HG02642 (cell line): ENCODE measurements at regions not wholly inside any gene's neighbourhood (a gene's known extent, or its start where the extent isn't known, plus 50 kb on each side); places are given as distances from the start of the nearest gene placed in this dataset.
"Not testable (repeated sequence)": the region's sequence is repeated elsewhere in the genome, so short reads cannot be mapped to it uniquely, and the experiment has no call there.

Experiments used
- ATAC-seq: cut with Tn5 transposase; IDR thresholded peaks from one replicate; pipeline ENCODE4 v1.9.1; 2021; ENCODE audit warnings: mild to moderate bottlenecking; ENCODE audit not compliant: unreplicated experiment, poor library complexity

DNA sequence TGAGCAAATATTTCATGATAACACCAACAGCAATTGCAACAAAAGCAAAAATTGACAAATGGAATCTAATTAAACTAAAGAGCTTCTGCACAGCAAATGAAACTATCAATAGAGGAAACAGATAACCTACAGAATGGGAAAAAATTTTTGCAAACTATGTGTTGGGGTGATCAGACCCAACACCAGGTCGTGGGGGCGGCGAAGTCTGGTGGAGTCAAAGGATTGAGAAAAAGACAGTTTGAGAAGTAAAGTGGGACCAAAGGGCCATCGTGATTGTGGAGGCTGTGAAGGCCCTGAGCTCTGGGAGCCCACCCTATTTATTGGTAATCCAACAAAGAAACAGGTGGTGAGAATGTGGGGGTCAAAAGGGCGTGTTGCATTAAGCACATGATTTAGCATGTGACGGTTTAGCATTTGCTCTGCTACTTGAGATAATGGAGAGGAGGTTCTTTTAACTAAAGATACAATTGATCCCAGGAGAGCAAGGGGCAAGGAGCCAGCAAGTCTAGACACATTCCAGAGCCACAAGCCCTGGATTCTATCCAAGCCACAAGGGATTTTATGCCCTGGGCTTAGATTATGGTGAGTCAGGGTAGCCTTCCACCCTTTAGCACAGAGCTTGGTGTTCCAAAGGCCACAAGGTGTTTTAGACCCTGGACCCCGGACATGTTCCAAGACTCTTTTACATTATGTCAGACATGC is 65.5 kb upstream of the VLDLR start:
- not testable (repeated sequence) for ATAC-seq

DNA sequence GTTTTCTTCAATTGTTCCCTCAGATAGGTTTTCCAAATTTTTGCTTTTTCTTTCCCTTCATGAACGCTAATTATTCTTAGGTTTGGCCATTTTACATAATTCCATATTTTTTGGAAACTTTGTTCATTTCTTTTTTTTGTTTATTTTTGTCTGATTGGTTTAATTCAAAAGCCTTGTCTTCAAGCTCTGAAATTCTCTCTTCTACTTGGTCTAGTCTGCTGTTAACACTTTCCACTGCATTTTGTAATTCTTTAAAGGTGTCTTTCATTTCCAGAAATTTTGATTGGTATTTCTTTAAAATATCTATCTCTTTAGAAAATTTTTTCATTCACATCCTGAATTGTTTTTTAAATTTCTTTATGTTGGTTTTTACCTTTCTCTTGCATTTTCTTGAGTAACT is 63.9 kb upstream of the VLDLR start:
- ATAC-seq, result no peak

DNA sequence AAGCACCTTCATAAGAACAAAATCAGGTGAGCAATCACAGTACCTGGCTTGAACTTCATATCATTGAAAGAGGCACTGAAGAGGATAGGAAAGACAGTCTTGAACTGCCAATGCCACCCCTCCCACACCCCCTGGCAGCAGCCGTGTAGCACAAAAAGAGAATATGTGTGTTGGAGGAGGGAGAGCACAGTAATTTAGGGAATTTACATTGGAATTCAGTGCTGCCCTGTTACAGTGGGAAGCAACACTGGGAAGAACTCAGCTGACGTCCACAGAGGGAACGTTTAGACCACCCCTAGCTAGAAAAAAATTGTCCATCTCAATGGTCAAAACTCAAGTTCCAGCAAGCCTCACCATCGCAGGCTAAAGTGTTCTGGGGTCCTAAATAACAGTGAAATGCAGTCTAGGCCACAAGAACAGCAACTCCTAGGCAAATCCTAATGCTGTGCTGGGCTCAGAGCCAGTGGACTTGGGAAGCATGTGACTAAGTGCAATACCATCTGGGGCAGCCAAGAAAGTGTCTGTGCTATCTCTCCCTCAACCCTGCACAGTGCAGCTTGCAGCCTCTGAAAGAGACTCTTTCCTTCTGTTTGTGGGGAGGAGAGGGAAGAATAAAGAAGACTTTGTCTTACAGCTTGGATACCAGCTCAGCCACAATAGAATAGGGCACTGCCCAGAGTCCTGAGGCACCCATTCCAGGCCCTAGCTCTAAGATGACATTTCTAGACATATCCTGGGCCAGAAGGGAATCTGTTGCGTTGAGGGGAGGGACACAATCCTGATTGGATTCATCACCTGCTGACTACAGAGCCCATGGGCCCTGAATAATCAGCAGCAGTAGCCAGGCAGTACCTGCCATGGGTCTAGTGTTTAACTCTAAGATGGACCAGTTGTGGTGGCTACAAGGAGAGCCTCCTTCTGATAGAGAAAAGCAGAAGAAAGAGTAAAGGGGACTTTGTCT is 62.1 kb upstream of the VLDLR start:
- no peak for ATAC-seq

DNA sequence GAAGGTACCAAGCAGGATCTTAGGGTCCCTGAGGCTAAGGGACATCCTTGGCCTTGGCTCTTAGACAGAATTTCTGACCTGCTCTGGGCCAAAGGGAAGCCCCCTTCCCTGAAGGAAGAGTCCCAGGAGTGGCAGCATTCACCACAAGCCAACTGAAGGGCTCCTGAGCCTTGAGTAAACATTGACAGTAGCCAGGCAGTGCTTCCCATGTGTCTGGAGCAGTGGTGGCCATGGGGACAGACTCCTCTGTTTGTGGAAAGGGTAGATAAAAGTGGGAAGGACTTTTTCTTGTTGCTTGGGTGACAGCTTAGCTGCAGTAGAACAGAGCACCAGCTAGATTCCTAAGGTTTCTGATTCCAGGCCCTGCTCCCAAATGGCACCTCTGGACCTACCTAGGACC is 61.4 kb upstream of the VLDLR start:
- ATAC-seq, result no peak

DNA sequence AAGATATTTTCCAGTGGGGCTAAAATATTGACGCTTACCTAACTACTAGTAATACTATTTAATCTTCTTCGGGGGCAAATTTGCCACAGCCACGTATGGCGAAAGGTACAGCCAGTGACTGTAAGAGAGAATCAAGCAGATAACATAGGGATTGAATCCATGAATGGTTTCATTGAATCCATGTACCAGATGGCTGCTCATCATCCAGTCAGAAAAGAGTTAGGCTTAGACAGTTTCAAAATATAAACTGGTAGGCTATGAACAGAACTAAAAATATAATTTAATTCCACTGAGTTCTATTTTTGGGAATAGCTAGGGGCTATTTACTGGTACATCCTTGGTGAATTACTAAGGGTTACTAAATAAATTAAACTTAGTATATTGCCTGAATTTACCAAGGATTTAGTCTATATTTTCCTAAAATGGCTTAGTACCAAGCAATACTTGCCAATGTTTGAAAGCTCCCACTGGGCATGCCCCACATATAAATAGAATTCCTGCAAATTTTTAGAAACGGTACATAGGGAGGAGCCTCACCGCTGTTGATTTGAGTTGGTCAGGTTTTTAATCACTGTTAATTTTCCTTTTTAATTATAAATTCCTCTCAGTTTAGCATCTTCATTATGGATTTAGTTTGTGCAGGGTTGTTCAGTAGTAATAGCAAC is 55.8 kb upstream of the VLDLR start:
- ATAC-seq, result no peak

DNA sequence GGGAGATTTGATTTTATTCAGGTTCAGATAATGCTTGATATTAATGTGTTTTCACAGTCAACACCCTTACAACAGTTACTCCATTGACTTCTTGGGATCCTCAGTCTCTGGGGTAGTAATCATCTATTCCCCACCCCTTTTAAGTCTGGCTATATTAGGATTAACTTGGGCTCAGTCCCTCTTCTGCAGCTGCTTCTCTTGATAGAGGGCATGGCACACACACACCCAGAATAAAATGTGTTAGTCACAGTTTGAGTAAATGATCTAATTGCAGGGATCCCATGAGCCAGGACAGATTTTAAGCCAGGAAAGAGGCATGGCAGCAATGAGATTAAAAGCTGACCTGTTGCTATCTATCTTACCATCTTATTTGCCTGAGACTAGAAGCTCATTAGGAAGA is 53.7 kb upstream of the VLDLR start:
- no peak for ATAC-seq

DNA sequence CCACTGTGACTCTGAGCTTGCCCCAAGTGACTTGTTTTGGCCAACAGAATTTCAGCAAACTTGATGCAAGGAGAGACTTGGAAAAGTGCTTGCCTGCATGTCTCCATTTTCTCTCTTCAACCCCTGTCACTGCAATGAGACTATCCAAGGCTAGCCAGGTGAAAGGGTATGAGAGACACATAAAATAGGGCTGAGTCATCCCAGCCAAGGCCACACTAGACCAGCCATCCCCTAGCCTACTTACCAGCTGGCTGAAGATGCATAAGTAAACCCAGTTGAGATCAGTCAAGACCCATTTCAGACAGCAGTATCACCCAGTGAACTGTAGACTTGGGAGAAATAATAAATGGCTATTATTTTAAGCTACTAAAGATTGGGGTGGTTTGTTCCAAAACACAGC is 52.9 kb upstream of the VLDLR start:
- ATAC-seq, result no peak

DNA sequence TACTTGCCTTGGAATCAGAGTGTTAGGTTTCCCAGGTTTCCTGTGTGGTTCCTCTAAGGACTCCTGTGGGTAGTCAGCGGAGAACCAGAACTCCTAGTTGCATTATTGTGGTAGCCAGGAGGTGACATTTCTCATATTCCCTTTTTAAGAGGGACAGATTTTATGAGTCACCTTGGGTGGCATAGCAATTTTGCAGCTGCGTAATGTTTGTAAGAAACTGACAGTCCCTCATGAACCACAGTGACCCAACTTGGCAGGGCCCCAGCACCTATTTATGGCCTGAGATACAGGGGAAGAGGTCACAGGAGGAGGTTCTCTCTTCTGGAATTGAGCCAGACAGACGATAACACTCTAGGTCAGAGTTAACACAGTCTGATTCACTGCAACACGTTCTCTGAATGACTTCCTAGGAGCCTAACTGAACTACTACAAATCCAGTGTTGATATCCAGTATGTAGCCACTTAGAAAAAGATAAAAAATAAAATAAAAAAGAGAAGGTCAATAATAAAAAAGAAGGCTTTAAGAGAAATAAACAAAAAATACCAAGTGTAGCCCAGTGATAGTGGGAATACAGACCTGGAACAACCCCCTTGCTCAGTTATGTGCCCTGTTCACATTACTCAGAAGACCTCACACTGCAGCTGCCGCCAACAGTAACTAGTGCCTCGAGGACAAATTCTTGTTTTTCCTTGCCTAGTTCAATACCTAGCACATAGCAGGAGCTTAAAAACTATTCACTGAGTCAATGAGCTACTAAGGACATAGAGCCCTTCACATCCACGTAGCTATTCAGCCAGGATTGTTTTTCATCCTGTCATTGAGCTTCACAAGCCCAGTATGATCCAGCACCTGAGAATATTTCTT is 50.7 kb upstream of the VLDLR start:
- ATAC-seq, result peak; percentile 84
